Gastroesophageal sphincter (tissue), 4 donors: ENCODE measurements at regions not wholly inside any gene's neighbourhood (a gene's known extent, or its start where the extent isn't known, plus 50 kb on each side); places are given as distances from the start of the nearest gene placed in this dataset.
"Not testable (repeated sequence)": the region's sequence is repeated elsewhere in the genome, so short reads cannot be mapped to it uniquely, and the experiment has no call there.

Source experiments
- ATAC-seq: fragments of 150-250 bp; one replicate; pipeline ENCODE4 v1.9.1; 2016; ENCODE audit warnings: mild to moderate bottlenecking, moderate library complexity
- H3K27ac ChIP-seq, 4 donors: fragments of 200-600 bp; sonication (generic) in 3 of 4; 1 replicate in 3 of 4; 2 replicates in 1 of 4; pipeline ENCODE4 v1.5.1; 2016 to 2019
- H3K27me3 ChIP-seq: fragments of 200-600 bp; sonication (generic); one replicate; pipeline ENCODE4 v1.5.1; 2019
- H3K36me3 ChIP-seq, 2 donors: fragments of 200-600 bp; sonication (generic); one replicate each; pipeline ENCODE4 v1.5.1; 2019; ENCODE audit warnings: control low read depth in 1 of 2
- H3K4me1 ChIP-seq, 3 donors: fragments of 200-600 bp; sonication (generic); 1 replicate in 2 of 3; 2 replicates in 1 of 3; pipeline ENCODE4 v1.5.1; 2016 to 2019; ENCODE audit warnings: control low read depth in 2 of 3
- H3K4me3 ChIP-seq, 2 donors: fragments of 200-600 bp; sonication (generic); one replicate each; pipeline ENCODE4 v1.5.1; 2019; ENCODE audit warnings: mild to moderate bottlenecking in 1 of 2, moderate library complexity in 1 of 2
- H3K9me3 ChIP-seq, 3 donors: fragments of 200-600 bp; sonication (generic); one replicate each; pipeline ENCODE4 v1.5.1; 2017 to 2019; ENCODE audit warnings: control low read depth in 2 of 3
- CTCF ChIP-seq, 4 experiments: fragments of 200-600 bp in 2 of 4; fragments of 450-650 bp in 2 of 4; sonication (generic) in 1 of 4; IDR thresholded peaks; one replicate each; pipeline ENCODE4 v1.5.1; 2017 to 2019; ENCODE audit warnings: antibody characterized with exemption in 4 of 4, mild to moderate bottlenecking in 2 of 4, moderate library complexity in 2 of 4
- EP300 ChIP-seq: sonication (generic); formaldehyde crosslinking; IDR thresholded peaks from one replicate; pipeline ENCODE4 v1.6.1; 2017; ENCODE audit warnings: antibody characterized with exemption, mild to moderate bottlenecking
- POLR2A ChIP-seq, 2 donors: fragments of 450-650 bp; IDR thresholded peaks; one replicate each; pipeline ENCODE4 v1.6.1; 2017; ENCODE audit warnings: antibody characterized with exemption in 2 of 2, mild to moderate bottlenecking in 2 of 2, moderate library complexity in 1 of 2
- POLR2AphosphoS5 ChIP-seq: sonication (generic); formaldehyde crosslinking; IDR thresholded peaks from one replicate; pipeline ENCODE4 v1.6.1; 2017; ENCODE audit warnings: antibody characterized with exemption
- WGBS, 2 donors: methylation state at CpG; one replicate each; pipeline ENCODE4 v1.1.5; 2018; ENCODE audit warnings: low coverage in 1 of 2; 5-methylcytosine and 5-hydroxymethylcytosine counted together

DNA sequence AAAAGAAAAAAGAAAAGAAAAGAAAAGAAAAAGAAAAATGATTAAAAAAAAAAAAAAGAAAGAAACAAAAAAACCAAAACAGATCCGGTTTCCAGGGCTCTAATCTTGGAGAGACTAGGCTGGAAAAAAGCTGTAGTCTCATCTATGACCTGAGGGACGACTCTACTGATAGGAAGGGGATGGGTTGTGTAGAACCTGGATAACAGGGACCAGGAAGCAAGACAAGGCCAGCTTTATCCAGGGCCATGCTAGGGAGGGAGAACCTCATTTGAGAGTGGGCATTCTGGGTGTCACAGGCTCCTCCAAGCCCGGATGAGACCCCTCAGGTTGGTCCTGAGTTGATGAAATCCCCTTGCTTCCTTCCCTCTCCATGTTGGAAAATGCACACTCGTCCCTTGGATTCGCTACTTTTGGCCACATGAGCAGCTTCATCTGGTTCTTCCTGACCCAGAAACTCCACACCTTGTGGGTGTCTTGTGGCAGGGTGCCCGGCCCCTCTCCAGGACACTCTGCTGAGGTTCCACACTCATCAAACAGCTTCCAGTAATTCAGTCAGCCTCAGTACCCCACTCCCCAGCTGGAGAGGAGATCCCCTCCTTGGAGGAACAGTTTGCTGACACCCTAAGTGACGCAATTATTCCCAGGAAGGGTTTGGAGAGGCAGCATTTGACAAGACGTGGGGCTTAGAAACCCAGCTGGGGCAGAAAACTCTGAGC is 71.1 kb upstream of the LHFPL2 start:
- Histone ChIP-seq H3K36me3 (no peaks in the 10 kb centered on the region), H3K27me3 (no peaks in the 10 kb centered on the region), H3K4me1 (peaks cover 0 to 7% (median 0%) of the 10 kb centered on the region in 3 donors), H3K9me3 (no peaks in the 10 kb centered on the region), H3K4me3 (no peak overlapping the region), H3K27ac (no peak overlapping the region)
- TF ChIP-seq POLR2AphosphoS5: no peak
- no peak for TF ChIP-seq CTCF (IDR thresholded peaks at IDR 0.05)
- no peak for TF ChIP-seq POLR2A (IDR thresholded peaks at IDR 0.05)
- WGBS, 2 donors: 71 to 97% methylated on average over 3 to 4 of the region's 8 CpGs
- ATAC-seq: no peak

GRCh38 chr5:78718824-78719223 is 70.3 kb upstream of the LHFPL2 start:
- Histone ChIP-seq H3K4me3 (no peak overlapping the region), H3K4me1 (peaks cover 0 to 7% (median 0%) of the 10 kb centered on the region in 3 donors), H3K27me3 (no peaks in the 10 kb centered on the region), H3K36me3 (no peaks in the 10 kb centered on the region), H3K9me3 (no peaks in the 10 kb centered on the region), H3K27ac (no peak overlapping the region)
- TF ChIP-seq POLR2AphosphoS5: no peak
- TF ChIP-seq EP300: no peak
- 100% methylated on average over 1 of the region's 1 CpG; no CpG with 5 or more reads in 1 of the 2 donors for WGBS, 2 donors
- ATAC-seq: no peak

DNA sequence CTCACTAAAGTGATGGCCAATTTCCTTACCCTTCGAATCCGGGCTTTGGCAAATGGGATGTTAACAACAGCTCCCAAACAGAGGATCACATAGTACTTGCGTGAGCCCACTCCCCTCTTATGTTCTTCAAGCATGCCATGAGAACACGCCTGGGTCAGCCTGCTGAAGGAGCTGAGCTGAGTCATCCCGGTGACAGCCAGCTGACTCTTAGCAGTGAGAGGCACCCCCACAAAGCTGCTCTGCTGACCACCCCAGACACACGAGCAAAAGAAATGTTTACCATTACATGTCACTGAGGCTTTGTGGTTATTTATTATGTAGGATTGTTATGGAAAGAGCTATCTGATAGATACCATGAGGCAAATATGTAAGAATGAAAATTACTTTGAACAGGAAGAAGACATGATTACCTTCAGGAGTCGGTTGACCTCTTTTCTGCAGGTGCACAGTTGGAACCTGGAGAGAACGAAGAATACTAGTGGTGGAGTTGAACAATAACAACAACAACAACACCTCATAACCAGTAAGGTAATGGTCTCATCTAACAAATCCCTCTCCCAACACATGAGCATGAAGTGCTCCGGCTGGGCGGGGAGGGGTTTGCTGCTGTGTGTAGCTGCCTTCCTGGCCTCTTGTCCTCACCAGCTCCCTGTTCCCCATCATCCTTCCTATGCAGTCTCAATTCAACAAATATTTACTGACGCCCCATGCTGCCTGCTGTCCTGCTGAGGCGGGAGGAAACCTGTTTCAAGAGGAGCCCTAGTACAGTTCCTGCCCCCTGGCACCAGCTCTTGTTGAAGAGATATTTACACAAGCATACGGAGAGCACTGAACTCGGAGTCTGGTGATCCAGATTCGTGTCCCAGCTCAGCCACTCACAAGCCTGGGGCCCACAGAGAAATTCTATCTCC is 69.4 kb upstream of the LHFPL2 start:
- ATAC-seq: no peak
- 68 to 81% methylated on average over 6 to 8 of the region's 15 CpGs for WGBS, 2 donors
- H3K4me1 ChIP-seq: peaks cover 0 to 7% (median 0%) of the 10 kb centered on the region in 3 donors
- no peak overlapping the region for H3K27ac ChIP-seq
- TF ChIP-seq EP300 (no peak), POLR2A (IDR thresholded peaks at IDR 0.05) (no peak), POLR2AphosphoS5 (no peak), CTCF (IDR thresholded peaks at IDR 0.05) (no peak)
- H3K36me3 ChIP-seq: no peaks in the 10 kb centered on the region
- H3K27me3 ChIP-seq: no peaks in the 10 kb centered on the region
- no peaks in the 10 kb centered on the region for H3K9me3 ChIP-seq
- H3K4me3 ChIP-seq: no peak overlapping the region

GRCh38 chr5:78716206-78716605 is 67.6 kb upstream of the LHFPL2 start:
- WGBS, 2 donors: 20 to 56% methylated on average over 1 of the region's 1 CpG
- no peak for ATAC-seq
- TF ChIP-seq POLR2AphosphoS5: no peak
- no peak for TF ChIP-seq POLR2A (IDR thresholded peaks at IDR 0.05)
- no peak for TF ChIP-seq CTCF (IDR thresholded peaks at IDR 0.05)
- TF ChIP-seq EP300: no peak

DNA sequence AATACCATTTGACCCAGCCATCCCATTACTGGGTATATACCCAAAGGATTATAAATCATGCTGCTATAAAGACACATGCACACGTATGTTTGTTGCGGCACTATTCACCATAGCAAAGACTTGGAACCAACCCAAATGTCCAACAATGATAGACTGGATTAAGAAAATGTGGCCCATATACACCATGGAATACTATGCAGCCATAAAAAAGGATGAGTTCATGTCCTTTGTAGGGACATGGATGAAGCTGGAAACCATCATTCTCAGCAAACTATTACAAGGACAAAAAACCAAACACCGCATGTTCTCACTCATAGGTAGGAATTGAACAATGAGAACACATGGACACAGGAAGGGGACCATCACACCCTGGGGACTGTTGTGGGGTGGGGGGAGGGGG is 66.8 kb upstream of the LHFPL2 start:
- WGBS, 2 donors: 94% methylated on average over 2 of the region's 3 CpGs; no CpG with 5 or more reads in 1 of the 2 donors
- not testable (repeated sequence) for ATAC-seq, H3K36me3 ChIP-seq, H3K4me1 ChIP-seq, H3K9me3 ChIP-seq, H3K4me3 ChIP-seq, H3K27ac ChIP-seq, H3K27me3 ChIP-seq

More at GRCh38 chr5:78716206-78716605, 67.6 kb upstream of the LHFPL2 start:
- Histone ChIP-seq H3K27ac (no peak overlapping the region), H3K36me3 (no peaks in the 10 kb centered on the region), H3K27me3 (no peaks in the 10 kb centered on the region), H3K9me3 (no peaks in the 10 kb centered on the region), H3K4me1 (peaks cover 0 to 7% (median 0%) of the 10 kb centered on the region in 3 donors), H3K4me3 (no peak overlapping the region)

DNA sequence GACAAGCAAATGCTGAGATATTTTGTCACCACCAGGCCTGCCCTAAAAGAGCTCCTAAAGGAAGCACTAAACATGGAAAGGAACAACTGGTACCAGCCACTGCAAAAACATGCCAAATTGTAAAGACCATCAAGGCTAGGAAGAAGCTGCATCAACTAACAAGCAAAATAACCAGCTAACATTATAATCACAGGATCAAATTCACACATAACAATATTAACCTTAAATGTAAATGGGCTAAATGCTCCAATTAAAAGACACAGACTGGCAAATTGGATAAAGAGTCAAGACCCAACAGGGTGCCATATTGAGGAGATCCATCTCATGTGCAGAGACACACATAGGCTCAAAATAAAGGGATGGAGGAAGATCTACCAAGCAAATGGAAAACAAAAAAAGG is 63.1 kb upstream of the LHFPL2 start:
- H3K27me3 ChIP-seq, H3K9me3 ChIP-seq, H3K4me3 ChIP-seq, H3K27ac ChIP-seq, H3K36me3 ChIP-seq, H3K4me1 ChIP-seq, ATAC-seq: not testable (repeated sequence)

DNA sequence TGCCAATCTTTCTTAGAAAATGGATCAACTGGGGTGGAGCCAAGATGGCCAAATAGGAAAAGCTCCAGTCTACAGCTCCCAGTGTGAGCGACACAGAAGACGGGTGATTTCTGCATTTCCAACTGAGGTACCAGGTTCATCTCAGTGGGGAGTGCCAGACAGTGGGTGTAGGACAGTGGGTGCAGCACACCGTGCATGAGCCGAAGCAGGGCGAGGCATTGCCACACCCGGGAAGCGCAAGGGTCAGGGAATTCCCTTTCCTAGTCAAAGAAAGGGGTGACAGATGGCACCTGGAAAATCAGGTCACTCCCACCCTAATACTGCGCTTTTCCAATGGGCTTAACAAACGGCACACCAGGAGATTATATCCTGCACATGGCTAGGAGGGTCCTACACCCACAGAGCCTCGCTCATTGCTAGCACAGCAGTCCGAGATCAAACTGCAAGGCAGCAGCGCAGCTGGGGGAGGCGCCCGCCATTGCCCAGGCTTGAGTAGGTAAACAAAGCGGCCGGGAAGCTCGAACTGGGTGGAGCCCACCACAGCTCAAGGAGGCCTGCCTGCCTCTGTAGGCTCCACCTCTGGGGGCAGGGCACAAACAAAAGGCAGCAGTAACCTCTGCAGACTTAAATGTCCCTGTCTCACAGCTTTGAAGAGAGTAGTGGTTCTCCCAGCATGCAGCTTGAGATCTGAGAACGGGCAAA is 61.3 kb upstream of the LHFPL2 start:
- WGBS, 2 donors: 93% methylated on average over 5 of the region's 18 CpGs; no CpG with 5 or more reads in 1 of the 2 donors
- H3K27ac ChIP-seq, H3K9me3 ChIP-seq, H3K4me3 ChIP-seq, H3K4me1 ChIP-seq, H3K27me3 ChIP-seq, H3K36me3 ChIP-seq, ATAC-seq: not testable (repeated sequence)
